Astrocyte (in vitro differentiated cells and primary cell): ENCODE measurements at regions not wholly inside any gene's neighbourhood (a gene's known extent, or its start where the extent isn't known, plus 50 kb on each side); places are given as distances from the start of the nearest gene placed in this dataset.

ENCODE experiments used
- EZH2 ChIP-seq: IDR thresholded peaks from 2 replicates; pipeline ENCODE4 v1.6.1; 2012; ENCODE audit warnings: mild to moderate bottlenecking, low read length, inconsistent platforms; ENCODE audit not compliant: insufficient read depth
- TF ChIP-seq, protein P1 (sequence below): IDR thresholded peaks from 2 replicates; pipeline ENCODE4 v1.5.1; 2011; ENCODE audit warnings: low read depth, mild to moderate bottlenecking, inconsistent platforms, low read length, moderate library complexity; ENCODE audit not compliant: insufficient read depth

DNA sequence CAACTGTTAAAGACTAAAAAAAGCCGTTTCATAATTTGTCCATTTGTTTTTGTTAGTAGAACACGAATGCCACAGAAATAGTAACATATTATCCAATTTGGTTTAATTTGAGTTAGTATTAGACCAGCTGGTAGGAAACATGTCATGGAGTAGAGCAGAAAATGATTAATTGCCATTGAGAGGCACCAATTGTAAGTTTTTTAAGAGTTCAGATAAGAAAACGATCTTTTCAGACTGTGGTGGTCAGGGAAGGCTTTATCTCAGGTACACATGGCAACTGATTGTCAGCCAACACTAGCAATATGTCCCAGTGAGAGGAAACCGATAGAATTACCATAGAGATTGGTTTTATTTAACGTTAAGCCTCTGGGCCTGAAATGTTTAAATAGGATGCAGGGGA is 438.2 kb upstream of the MAP2 start:
- TF ChIP-seq, protein P1, sequence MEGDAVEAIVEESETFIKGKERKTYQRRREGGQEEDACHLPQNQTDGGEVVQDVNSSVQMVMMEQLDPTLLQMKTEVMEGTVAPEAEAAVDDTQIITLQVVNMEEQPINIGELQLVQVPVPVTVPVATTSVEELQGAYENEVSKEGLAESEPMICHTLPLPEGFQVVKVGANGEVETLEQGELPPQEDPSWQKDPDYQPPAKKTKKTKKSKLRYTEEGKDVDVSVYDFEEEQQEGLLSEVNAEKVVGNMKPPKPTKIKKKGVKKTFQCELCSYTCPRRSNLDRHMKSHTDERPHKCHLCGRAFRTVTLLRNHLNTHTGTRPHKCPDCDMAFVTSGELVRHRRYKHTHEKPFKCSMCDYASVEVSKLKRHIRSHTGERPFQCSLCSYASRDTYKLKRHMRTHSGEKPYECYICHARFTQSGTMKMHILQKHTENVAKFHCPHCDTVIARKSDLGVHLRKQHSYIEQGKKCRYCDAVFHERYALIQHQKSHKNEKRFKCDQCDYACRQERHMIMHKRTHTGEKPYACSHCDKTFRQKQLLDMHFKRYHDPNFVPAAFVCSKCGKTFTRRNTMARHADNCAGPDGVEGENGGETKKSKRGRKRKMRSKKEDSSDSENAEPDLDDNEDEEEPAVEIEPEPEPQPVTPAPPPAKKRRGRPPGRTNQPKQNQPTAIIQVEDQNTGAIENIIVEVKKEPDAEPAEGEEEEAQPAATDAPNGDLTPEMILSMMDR = no peak
- no peak for TF ChIP-seq EZH2
